SK-N-SH treated with all-trans-retinoic acid at 6 μM for 48 hours (cell line): ENCODE measurements at regions not wholly inside any gene's neighbourhood (a gene's known extent, or its start where the extent isn't known, plus 50 kb on each side); places are given as distances from the start of the nearest gene placed in this dataset.

Source experiments
- ATAC-seq: fragments of 200-7000 bp; cut with Tn5 transposase; 3 replicates; pipeline ENCODE4 v1.9.1; 2020; ENCODE audit warnings: mild to moderate bottlenecking, moderate library complexity
- ARNTL ChIP-seq: fragments of 450-650 bp; formaldehyde crosslinking; IDR thresholded peaks from 2 replicates; pipeline ENCODE4 v1.5.0; 2020; ENCODE audit warnings: low read depth, mild to moderate bottlenecking, moderate library complexity, borderline replicate concordance
- BACH2 ChIP-seq: fragments of 250-450 bp; sonication (Bioruptor Pico); IDR thresholded peaks from 2 replicates; pipeline ENCODE4 v1.9.0; 2021; ENCODE audit warnings: mild to moderate bottlenecking, borderline replicate concordance
- CSDC2 ChIP-seq: fragments of 250-450 bp; sonication (Bioruptor Pico); IDR thresholded peaks from 2 replicates; pipeline ENCODE4 v1.5.0; 2020; ENCODE audit warnings: mild to moderate bottlenecking, moderate library complexity
- ESRRG ChIP-seq: fragments of 250-450 bp; sonication (Bioruptor Pico); IDR thresholded peaks from 2 replicates; pipeline ENCODE4 v1.6.1; 2021; ENCODE audit warnings: mild to moderate bottlenecking
- GLIS3 ChIP-seq: fragments of 250-450 bp; sonication (Bioruptor Pico); IDR thresholded peaks from 2 replicates; pipeline ENCODE4 v1.5.0; 2020; ENCODE audit warnings: mild to moderate bottlenecking, moderate library complexity
- ISL1 ChIP-seq: fragments of 250-450 bp; sonication (Bioruptor Pico); IDR thresholded peaks from 2 replicates; pipeline ENCODE4 v2.1.2; 2022; ENCODE audit warnings: mild to moderate bottlenecking, moderate library complexity
- OSR1 ChIP-seq: fragments of 250-450 bp; sonication (Bioruptor Pico); IDR thresholded peaks from 2 replicates; pipeline ENCODE4 v1.8.0; 2022; ENCODE audit warnings: moderate library complexity, mild to moderate bottlenecking, inconsistent platforms
- PPARA ChIP-seq: fragments of 250-450 bp; sonication (Bioruptor Pico); IDR thresholded peaks from 2 replicates; pipeline ENCODE4 v1.5.0; 2020; ENCODE audit warnings: mild to moderate bottlenecking, borderline replicate concordance
- RARB ChIP-seq: fragments of 250-450 bp; sonication (Bioruptor Pico); IDR thresholded peaks from 2 replicates; pipeline ENCODE4 v1.8.0; 2021; ENCODE audit warnings: mild to moderate bottlenecking, moderate library complexity
- SNAI2 ChIP-seq: fragments of 250-450 bp; sonication (Bioruptor Pico); IDR thresholded peaks from 2 replicates; pipeline ENCODE4 v1.5.0; 2020; ENCODE audit warnings: mild to moderate bottlenecking, moderate library complexity
- TCF4 ChIP-seq: fragments of 250-450 bp; sonication (Bioruptor Pico); IDR thresholded peaks from 2 replicates; pipeline ENCODE4 v1.8.0; 2021; ENCODE audit warnings: mild to moderate bottlenecking, moderate library complexity, borderline replicate concordance
- TOX ChIP-seq: fragments of 250-450 bp; sonication (Bioruptor Pico); IDR thresholded peaks from 2 replicates; pipeline ENCODE4 v1.8.0; 2021; ENCODE audit warnings: mild to moderate bottlenecking, moderate library complexity, borderline replicate concordance
- ZC3H10 ChIP-seq: fragments of 250-450 bp; sonication (Bioruptor Pico); IDR thresholded peaks from 2 replicates; pipeline ENCODE4 v1.5.1; 2021; ENCODE audit warnings: mild to moderate bottlenecking, moderate library complexity
- ZFP3 ChIP-seq: fragments of 250-450 bp; sonication (Bioruptor Pico); IDR thresholded peaks from 2 replicates; pipeline ENCODE4 v1.5.0; 2020; ENCODE audit warnings: mild to moderate bottlenecking, moderate library complexity
- ZFP30 ChIP-seq: fragments of 450-650 bp; formaldehyde crosslinking; IDR thresholded peaks from 2 replicates; pipeline ENCODE4 v1.5.0; 2022; ENCODE audit warnings: mild to moderate bottlenecking, moderate library complexity
- ZNF565 ChIP-seq: fragments of 450-650 bp; formaldehyde crosslinking; conservative IDR thresholded peaks from 2 replicates; pipeline ENCODE4 v1.5.0; 2020; ENCODE audit warnings: low read depth, mild to moderate bottlenecking, moderate library complexity
- ZNF70 ChIP-seq: fragments of 450-650 bp; formaldehyde crosslinking; IDR thresholded peaks from 2 replicates; pipeline ENCODE4 v1.5.0; 2020; ENCODE audit warnings: mild to moderate bottlenecking, moderate library complexity
- ZNF8 ChIP-seq: fragments of 450-650 bp; formaldehyde crosslinking; IDR thresholded peaks from 2 replicates; pipeline ENCODE4 v1.5.0; 2020; ENCODE audit warnings: mild to moderate bottlenecking, moderate library complexity
- TF ChIP-seq, protein P1 (sequence below): fragments of 250-450 bp; sonication (Bioruptor Pico); IDR thresholded peaks from 2 replicates; pipeline ENCODE4 v1.5.0; 2020; ENCODE audit warnings: mild to moderate bottlenecking, moderate library complexity
- TF ChIP-seq, protein P2 (sequence below): fragments of 250-450 bp; sonication (Bioruptor Pico); IDR thresholded peaks from 2 replicates; pipeline ENCODE4 v1.5.1; 2020; ENCODE audit warnings: low read depth, mild to moderate bottlenecking, moderate library complexity
- TF ChIP-seq, protein P3 (sequence below): fragments of 250-450 bp; sonication (Bioruptor Pico); IDR thresholded peaks from 2 replicates; pipeline ENCODE4 v1.8.0; 2021; ENCODE audit warnings: low read depth, mild to moderate bottlenecking, moderate library complexity, borderline replicate concordance
- TF ChIP-seq, protein P4 (sequence below): fragments of 250-450 bp; sonication (Bioruptor Pico); IDR thresholded peaks from 2 replicates; pipeline ENCODE4 v1.5.1; 2021; ENCODE audit warnings: mild to moderate bottlenecking, moderate library complexity

DNA sequence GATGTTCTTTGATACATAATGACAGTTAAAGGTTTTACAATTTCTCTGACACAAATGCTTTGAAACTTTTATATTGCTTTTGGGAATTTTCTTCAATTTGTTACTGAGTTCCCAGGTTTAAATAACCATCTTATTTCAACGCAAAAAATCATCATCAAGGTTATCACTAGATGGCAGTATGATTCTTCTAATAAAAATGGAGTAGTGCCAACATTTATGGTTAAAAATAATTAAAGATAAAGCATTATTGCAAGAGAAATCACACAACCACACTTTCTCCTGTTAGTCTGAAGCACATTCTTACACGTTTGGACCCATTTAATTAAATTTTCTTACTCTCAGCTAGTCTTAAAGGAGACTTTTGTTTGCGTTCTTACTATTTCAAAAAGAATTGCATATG is 611.3 kb upstream of the CPXCR1 start:
- no peak for ATAC-seq

DNA sequence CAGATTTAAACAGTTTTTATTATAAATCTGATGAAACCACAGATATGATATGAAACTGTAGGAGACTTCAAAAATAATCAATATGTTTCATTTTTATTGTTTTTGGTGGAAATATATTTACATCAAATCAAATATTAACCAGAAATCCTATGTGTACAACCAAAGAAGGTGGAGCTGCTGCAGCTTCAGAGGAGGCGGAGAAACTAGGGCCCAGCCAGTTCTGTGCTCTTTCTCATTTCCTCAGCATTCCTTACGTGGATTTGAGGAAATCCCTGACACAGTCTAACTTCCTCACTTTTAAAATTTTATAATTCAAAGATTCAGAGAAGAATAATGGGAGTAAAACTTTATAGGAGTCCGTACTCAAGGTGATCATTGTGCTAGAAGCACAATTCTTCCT is 610.7 kb upstream of the CPXCR1 start:
- TF ChIP-seq PPARA (CRISPR knock-in tag) (no peak), SNAI2 (CRISPR knock-in tag) (no peak), ZNF8 (CRISPR knock-in tag) (no peak), ZFP30 (CRISPR knock-in tag) (no peak), TCF4 (CRISPR knock-in tag) (no peak), RARB (CRISPR knock-in tag) (no peak), ZNF70 (CRISPR knock-in tag) (no peak), CSDC2 (CRISPR knock-in tag) (no peak), ISL1 (CRISPR knock-in tag) (no peak), ZFP3 (no peak), BACH2 (CRISPR knock-in tag) (no peak), OSR1 (CRISPR knock-in tag) (no peak), ZC3H10 (no peak), ARNTL (CRISPR knock-in tag) (no peak), GLIS3 (CRISPR knock-in tag) (no peak)
- TF ChIP-seq, protein P1, sequence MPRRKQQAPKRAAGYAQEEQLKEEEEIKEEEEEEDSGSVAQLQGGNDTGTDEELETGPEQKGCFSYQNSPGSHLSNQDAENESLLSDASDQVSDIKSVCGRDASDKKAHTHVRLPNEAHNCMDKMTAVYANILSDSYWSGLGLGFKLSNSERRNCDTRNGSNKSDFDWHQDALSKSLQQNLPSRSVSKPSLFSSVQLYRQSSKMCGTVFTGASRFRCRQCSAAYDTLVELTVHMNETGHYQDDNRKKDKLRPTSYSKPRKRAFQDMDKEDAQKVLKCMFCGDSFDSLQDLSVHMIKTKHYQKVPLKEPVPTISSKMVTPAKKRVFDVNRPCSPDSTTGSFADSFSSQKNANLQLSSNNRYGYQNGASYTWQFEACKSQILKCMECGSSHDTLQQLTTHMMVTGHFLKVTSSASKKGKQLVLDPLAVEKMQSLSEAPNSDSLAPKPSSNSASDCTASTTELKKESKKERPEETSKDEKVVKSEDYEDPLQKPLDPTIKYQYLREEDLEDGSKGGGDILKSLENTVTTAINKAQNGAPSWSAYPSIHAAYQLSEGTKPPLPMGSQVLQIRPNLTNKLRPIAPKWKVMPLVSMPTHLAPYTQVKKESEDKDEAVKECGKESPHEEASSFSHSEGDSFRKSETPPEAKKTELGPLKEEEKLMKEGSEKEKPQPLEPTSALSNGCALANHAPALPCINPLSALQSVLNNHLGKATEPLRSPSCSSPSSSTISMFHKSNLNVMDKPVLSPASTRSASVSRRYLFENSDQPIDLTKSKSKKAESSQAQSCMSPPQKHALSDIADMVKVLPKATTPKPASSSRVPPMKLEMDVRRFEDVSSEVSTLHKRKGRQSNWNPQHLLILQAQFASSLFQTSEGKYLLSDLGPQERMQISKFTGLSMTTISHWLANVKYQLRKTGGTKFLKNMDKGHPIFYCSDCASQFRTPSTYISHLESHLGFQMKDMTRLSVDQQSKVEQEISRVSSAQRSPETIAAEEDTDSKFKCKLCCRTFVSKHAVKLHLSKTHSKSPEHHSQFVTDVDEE (CRISPR knock-in tag): no peak
- TF ChIP-seq, protein P2, sequence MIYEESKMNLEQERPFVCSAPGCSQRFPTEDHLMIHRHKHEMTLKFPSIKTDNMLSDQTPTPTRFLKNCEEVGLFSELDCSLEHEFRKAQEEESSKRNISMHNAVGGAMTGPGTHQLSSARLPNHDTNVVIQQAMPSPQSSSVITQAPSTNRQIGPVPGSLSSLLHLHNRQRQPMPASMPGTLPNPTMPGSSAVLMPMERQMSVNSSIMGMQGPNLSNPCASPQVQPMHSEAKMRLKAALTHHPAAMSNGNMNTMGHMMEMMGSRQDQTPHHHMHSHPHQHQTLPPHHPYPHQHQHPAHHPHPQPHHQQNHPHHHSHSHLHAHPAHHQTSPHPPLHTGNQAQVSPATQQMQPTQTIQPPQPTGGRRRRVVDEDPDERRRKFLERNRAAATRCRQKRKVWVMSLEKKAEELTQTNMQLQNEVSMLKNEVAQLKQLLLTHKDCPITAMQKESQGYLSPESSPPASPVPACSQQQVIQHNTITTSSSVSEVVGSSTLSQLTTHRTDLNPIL (CRISPR knock-in tag): no peak
- TF ChIP-seq, protein P3, sequence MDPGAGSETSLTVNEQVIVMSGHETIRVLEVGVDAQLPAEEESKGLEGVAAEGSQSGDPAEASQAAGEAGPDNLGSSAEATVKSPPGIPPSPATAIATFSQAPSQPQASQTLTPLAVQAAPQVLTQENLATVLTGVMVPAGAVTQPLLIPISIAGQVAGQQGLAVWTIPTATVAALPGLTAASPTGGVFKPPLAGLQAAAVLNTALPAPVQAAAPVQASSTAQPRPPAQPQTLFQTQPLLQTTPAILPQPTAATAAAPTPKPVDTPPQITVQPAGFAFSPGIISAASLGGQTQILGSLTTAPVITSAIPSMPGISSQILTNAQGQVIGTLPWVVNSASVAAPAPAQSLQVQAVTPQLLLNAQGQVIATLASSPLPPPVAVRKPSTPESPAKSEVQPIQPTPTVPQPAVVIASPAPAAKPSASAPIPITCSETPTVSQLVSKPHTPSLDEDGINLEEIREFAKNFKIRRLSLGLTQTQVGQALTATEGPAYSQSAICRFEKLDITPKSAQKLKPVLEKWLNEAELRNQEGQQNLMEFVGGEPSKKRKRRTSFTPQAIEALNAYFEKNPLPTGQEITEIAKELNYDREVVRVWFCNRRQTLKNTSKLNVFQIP: no peak
- ATAC-seq: no peak

More for the DNA sequence above, 611.3 kb upstream of the CPXCR1 start:
- TF ChIP-seq ZFP3: no peak
- no peak for TF ChIP-seq ZNF565 (CRISPR knock-in tag)
- no peak for TF ChIP-seq BACH2 (CRISPR knock-in tag)
- TF ChIP-seq ESRRG (CRISPR knock-in tag): no peak
- TF ChIP-seq, protein P3: no peak
- no peak for TF ChIP-seq ARNTL (CRISPR knock-in tag)
- no peak for TF ChIP-seq OSR1 (CRISPR knock-in tag)
- TF ChIP-seq, protein P2 (CRISPR knock-in tag): no peak
- TF ChIP-seq PPARA (CRISPR knock-in tag): no peak
- TF ChIP-seq GLIS3 (CRISPR knock-in tag): no peak
- TF ChIP-seq ZC3H10: no peak
- TF ChIP-seq, protein P1 (CRISPR knock-in tag): no peak
- TF ChIP-seq, protein P4, sequence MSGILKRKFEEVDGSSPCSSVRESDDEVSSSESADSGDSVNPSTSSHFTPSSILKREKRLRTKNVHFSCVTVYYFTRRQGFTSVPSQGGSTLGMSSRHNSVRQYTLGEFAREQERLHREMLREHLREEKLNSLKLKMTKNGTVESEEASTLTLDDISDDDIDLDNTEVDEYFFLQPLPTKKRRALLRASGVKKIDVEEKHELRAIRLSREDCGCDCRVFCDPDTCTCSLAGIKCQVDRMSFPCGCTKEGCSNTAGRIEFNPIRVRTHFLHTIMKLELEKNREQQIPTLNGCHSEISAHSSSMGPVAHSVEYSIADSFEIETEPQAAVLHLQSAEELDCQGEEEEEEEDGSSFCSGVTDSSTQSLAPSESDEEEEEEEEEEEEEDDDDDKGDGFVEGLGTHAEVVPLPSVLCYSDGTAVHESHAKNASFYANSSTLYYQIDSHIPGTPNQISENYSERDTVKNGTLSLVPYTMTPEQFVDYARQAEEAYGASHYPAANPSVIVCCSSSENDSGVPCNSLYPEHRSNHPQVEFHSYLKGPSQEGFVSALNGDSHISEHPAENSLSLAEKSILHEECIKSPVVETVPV (CRISPR knock-in tag): no peak
- TF ChIP-seq TOX: no peak
- no peak for TF ChIP-seq ZNF8 (CRISPR knock-in tag)
